HCT116 (cell line): ENCODE measurements at regions not wholly inside any gene's neighbourhood (a gene's known extent, or its start where the extent isn't known, plus 50 kb on each side); places are given as distances from the start of the nearest gene placed in this dataset.

Source experiments
- ATF3 ChIP-seq: IDR thresholded peaks from 2 replicates; pipeline ENCODE4 v1.6.1; 2012
- EZH2 ChIP-seq: fragments of 200-600 bp; sonication (generic); IDR thresholded peaks from 2 replicates; pipeline ENCODE4 v1.6.1; 2017; ENCODE audit warnings: antibody characterized with exemption, mixed run types
- EZH2phosphoT487 ChIP-seq: fragments of 200-600 bp; IDR thresholded peaks from 2 replicates; pipeline ENCODE4 v1.6.1; 2018; ENCODE audit warnings: antibody characterized with exemption, borderline replicate concordance
- MAX ChIP-seq: IDR thresholded peaks from 2 replicates; pipeline ENCODE4 v1.6.1; 2012
- POLR2A ChIP-seq: IDR thresholded peaks from 2 replicates; pipeline ENCODE4 v1.7.0; 2011; ENCODE audit warnings: borderline replicate concordance; ENCODE audit not compliant: insufficient read depth, insufficient read length; ENCODE audit errors: extremely low read depth
- POLR2AphosphoS5 ChIP-seq: IDR thresholded peaks from 2 replicates; pipeline ENCODE4 v1.6.1; 2011; ENCODE audit warnings: mild to moderate bottlenecking, low read depth, low read length, moderate library complexity
- SIN3A ChIP-seq: IDR thresholded peaks from 2 replicates; pipeline ENCODE4 v1.6.1; 2012; ENCODE audit warnings: low read depth
- TCF7L2 ChIP-seq: IDR thresholded peaks from 2 replicates; pipeline ENCODE4 v1.7.0; 2011; ENCODE audit warnings: borderline replicate concordance, inconsistent platforms; ENCODE audit not compliant: insufficient read depth, insufficient read length; ENCODE audit errors: extremely low read depth
- ZFX ChIP-seq: fragments of 450-650 bp; IDR thresholded peaks from 2 replicates; pipeline ENCODE4 v1.6.1; 2017
- TF ChIP-seq, protein P1 (sequence below), 3 experiments: fragments of 200-600 bp in 1 of 3; sonication (generic) in 1 of 3; IDR thresholded peaks in 2 of 3; conservative IDR thresholded peaks in 1 of 3; 2 replicates each; pipeline ENCODE4 v1.5.1; 2012 to 2017; ENCODE audit warnings: low read depth in 2 of 3, low read length in 2 of 3, antibody characterized with exemption in 1 of 3, borderline replicate concordance in 1 of 3, control low read depth in 1 of 3, mild to moderate bottlenecking in 1 of 3, mixed read lengths in 1 of 3, mixed run types in 1 of 3, moderate library complexity in 1 of 3; ENCODE audit not compliant: insufficient read depth in 1 of 3
- TF ChIP-seq, protein P2 (sequence below): IDR thresholded peaks from 2 replicates; pipeline ENCODE4 v1.6.1; 2011; ENCODE audit warnings: mild to moderate bottlenecking, low read length, moderate library complexity; ENCODE audit not compliant: insufficient replicate concordance; ENCODE audit errors: extremely low read depth

- TF ChIP-seq SIN3A, result no peak
- TF ChIP-seq, protein P1, sequence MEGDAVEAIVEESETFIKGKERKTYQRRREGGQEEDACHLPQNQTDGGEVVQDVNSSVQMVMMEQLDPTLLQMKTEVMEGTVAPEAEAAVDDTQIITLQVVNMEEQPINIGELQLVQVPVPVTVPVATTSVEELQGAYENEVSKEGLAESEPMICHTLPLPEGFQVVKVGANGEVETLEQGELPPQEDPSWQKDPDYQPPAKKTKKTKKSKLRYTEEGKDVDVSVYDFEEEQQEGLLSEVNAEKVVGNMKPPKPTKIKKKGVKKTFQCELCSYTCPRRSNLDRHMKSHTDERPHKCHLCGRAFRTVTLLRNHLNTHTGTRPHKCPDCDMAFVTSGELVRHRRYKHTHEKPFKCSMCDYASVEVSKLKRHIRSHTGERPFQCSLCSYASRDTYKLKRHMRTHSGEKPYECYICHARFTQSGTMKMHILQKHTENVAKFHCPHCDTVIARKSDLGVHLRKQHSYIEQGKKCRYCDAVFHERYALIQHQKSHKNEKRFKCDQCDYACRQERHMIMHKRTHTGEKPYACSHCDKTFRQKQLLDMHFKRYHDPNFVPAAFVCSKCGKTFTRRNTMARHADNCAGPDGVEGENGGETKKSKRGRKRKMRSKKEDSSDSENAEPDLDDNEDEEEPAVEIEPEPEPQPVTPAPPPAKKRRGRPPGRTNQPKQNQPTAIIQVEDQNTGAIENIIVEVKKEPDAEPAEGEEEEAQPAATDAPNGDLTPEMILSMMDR (IDR thresholded peaks at IDR 0.05 in 2 of 3, conservative IDR thresholded peaks at IDR 0.05 in 1 of 3; ENCODE audit: borderline replicate concordance in 1 of 3, insufficient read depth in 1 of 3, low read depth in 2 of 3, low read length in 2 of 3), result no peak
- no peak for TF ChIP-seq POLR2A
- TF ChIP-seq POLR2AphosphoS5, result no peak
- no peak for TF ChIP-seq ATF3
- TF ChIP-seq, protein P2, sequence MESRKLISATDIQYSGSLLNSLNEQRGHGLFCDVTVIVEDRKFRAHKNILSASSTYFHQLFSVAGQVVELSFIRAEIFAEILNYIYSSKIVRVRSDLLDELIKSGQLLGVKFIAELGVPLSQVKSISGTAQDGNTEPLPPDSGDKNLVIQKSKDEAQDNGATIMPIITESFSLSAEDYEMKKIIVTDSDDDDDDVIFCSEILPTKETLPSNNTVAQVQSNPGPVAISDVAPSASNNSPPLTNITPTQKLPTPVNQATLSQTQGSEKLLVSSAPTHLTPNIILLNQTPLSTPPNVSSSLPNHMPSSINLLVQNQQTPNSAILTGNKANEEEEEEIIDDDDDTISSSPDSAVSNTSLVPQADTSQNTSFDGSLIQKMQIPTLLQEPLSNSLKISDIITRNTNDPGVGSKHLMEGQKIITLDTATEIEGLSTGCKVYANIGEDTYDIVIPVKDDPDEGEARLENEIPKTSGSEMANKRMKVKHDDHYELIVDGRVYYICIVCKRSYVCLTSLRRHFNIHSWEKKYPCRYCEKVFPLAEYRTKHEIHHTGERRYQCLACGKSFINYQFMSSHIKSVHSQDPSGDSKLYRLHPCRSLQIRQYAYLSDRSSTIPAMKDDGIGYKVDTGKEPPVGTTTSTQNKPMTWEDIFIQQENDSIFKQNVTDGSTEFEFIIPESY, result no peak
- TF ChIP-seq EZH2, result no peak
- no peak for TF ChIP-seq ZFX
- no peak for TF ChIP-seq TCF7L2
- no peak for TF ChIP-seq EZH2phosphoT487
- no peak for TF ChIP-seq MAX
These were observed 131.9 kb upstream of the POU5F2 start for GRCh38 chr5:93873211-93873736.
